NCI-H2196 treated with DMSO at 0.1 percent for 48 hours (cell line): ENCODE measurements at regions not wholly inside any gene's neighbourhood (a gene's known extent, or its start where the extent isn't known, plus 50 kb on each side); places are given as distances from the start of the nearest gene placed in this dataset.
"Not testable (repeated sequence)": the region's sequence is repeated elsewhere in the genome, so short reads cannot be mapped to it uniquely, and the experiment has no call there.

Experiments used
- DNase-seq: peaks from one replicate; lab custom pipeline; 2025; ENCODE audit not compliant: unreplicated experiment; lab: John Stamatoyannopoulos, UW

- DNase-seq, result no peak
These were observed 1079.5 kb upstream of the CELF4 start for GRCh38 chr18:38644875-38645641.

GRCh38 chr18:38642711-38643110 is 1077.1 kb upstream of the CELF4 start:
- no peak for DNase-seq

GRCh38 chr18:38639700-38640099 is 1074.1 kb upstream of the CELF4 start:
- not testable (repeated sequence) for DNase-seq

GRCh38 chr18:38635709-38636430 is 1070.3 kb upstream of the CELF4 start:
- DNase-seq, result no peak

- no peak for DNase-seq
These were observed 1068.5 kb upstream of the CELF4 start for GRCh38 chr18:38634117-38634516.

GRCh38 chr18:38633333-38633732 is 1067.7 kb upstream of the CELF4 start:
- no peak for DNase-seq

- DNase-seq, result no peak
These were observed 1053.5 kb upstream of the CELF4 start for GRCh38 chr18:38619129-38619528.

- DNase-seq, result no peak
These were observed 1050.7 kb upstream of the CELF4 start for GRCh38 chr18:38616306-38616705.

GRCh38 chr18:38612904-38613303 is 1047.3 kb upstream of the CELF4 start:
- no peak for DNase-seq

GRCh38 chr18:38611036-38611964 is 1045.7 kb upstream of the CELF4 start:
- no peak for DNase-seq

GRCh38 chr18:38606841-38607240 is 1041.2 kb upstream of the CELF4 start:
- DNase-seq, result no peak

GRCh38 chr18:38602341-38602740 is 1036.7 kb upstream of the CELF4 start:
- no peak for DNase-seq

GRCh38 chr18:38587571-38587970 is 1022.0 kb upstream of the CELF4 start:
- no peak for DNase-seq

- no peak for DNase-seq
These were observed 1020.7 kb upstream of the CELF4 start for GRCh38 chr18:38586327-38586726.

- DNase-seq, result no peak
These were observed 1014.2 kb upstream of the CELF4 start for GRCh38 chr18:38579764-38580163.

- no peak for DNase-seq
These were observed 1011.3 kb upstream of the CELF4 start for GRCh38 chr18:38576916-38577315.

- DNase-seq, result no peak
These were observed 1010.8 kb upstream of the CELF4 start for GRCh38 chr18:38576349-38576748.

GRCh38 chr18:38575648-38576047 is 1010.0 kb upstream of the CELF4 start:
- DNase-seq, result no peak

GRCh38 chr18:38575023-38575422 is 1009.4 kb upstream of the CELF4 start:
- DNase-seq, result no peak

- no peak for DNase-seq
These were observed 1007.0 kb upstream of the CELF4 start for GRCh38 chr18:38572554-38573111.

GRCh38 chr18:38571651-38572050 is 1006.1 kb upstream of the CELF4 start:
- DNase-seq, result no peak
